GM23338 (cell line): ENCODE measurements at regions not wholly inside any gene's neighbourhood (a gene's known extent, or its start where the extent isn't known, plus 50 kb on each side); places are given as distances from the start of the nearest gene placed in this dataset.

Experiments
- ATAC-seq: fragments of 200-7000 bp; cut with Tn5 transposase; 3 replicates; pipeline ENCODE4 v1.9.1; 2020
- DNase-seq: peaks from one replicate; pipeline ENCODE4 v3.0.0-alpha.2; 2015; ENCODE audit warnings: low spot score
- H2AFZ ChIP-seq: fragments of 200-600 bp; sonication (generic); 2 replicates; pipeline ENCODE4 v1.8.0; 2016; ENCODE audit warnings: antibody characterized with exemption, mild to moderate bottlenecking, moderate library complexity
- H3F3A ChIP-seq: fragments of 200-600 bp; sonication (generic); replicated peaks from 2 replicates; pipeline ENCODE4 v1.8.0; 2017; ENCODE audit warnings: antibody characterized with exemption, mixed run types, low read depth
- H3K27ac ChIP-seq: fragments of 200-600 bp; sonication (generic); 2 replicates; pipeline ENCODE4 v1.6.1; 2016; ENCODE audit warnings: low read depth
- H3K27me3 ChIP-seq: fragments of 200-600 bp; sonication (generic); 2 replicates; pipeline ENCODE4 v1.8.0; 2016; ENCODE audit warnings: mild to moderate bottlenecking, mixed run types, moderate library complexity; ENCODE audit not compliant: insufficient read depth
- H3K36me3 ChIP-seq: fragments of 200-600 bp; sonication (generic); 2 replicates; pipeline ENCODE4 v1.8.0; 2016; ENCODE audit warnings: mild to moderate bottlenecking; ENCODE audit not compliant: insufficient read depth
- H3K4me1 ChIP-seq: fragments of 200-600 bp; sonication (generic); 2 replicates; pipeline ENCODE4 v1.8.0; 2016; ENCODE audit warnings: mild to moderate bottlenecking, moderate library complexity; ENCODE audit not compliant: insufficient read depth
- H3K4me2 ChIP-seq: fragments of 200-600 bp; sonication (generic); 2 replicates; pipeline ENCODE4 v1.7.1; 2017; ENCODE audit warnings: mixed run types
- H3K4me3 ChIP-seq: fragments of 200-600 bp; sonication (generic); 2 replicates; pipeline ENCODE4 v1.6.1; 2016; ENCODE audit warnings: mixed run types
- H3K79me2 ChIP-seq: fragments of 200-600 bp; sonication (generic); replicated peaks from 2 replicates; pipeline ENCODE4 v1.8.0; 2017; ENCODE audit warnings: mild to moderate bottlenecking; ENCODE audit not compliant: insufficient read depth
- H3K9me2 ChIP-seq: fragments of 200-600 bp; sonication (generic); 2 replicates; pipeline ENCODE4 v1.8.0; 2017; ENCODE audit not compliant: insufficient read depth
- H4K20me1 ChIP-seq: fragments of 200-600 bp; sonication (generic); replicated peaks from 2 replicates; pipeline ENCODE4 v1.8.0; 2017; ENCODE audit warnings: mild to moderate bottlenecking; ENCODE audit not compliant: insufficient read depth
- H3K27ac Mint-ChIP-seq: 2 replicates; pipeline ENCODE4 v1.8.0; 2020; ENCODE audit warnings: inconsistent platforms, mild to moderate bottlenecking, moderate library complexity, mixed read lengths
- H3K27me3 Mint-ChIP-seq: 3 replicates; pipeline ENCODE4 v1.8.0; 2022; ENCODE audit warnings: low read depth, mild to moderate bottlenecking, moderate library complexity, mixed read lengths, inconsistent platforms; ENCODE audit not compliant: insufficient read depth, poor library complexity
- H3K36me3 Mint-ChIP-seq: 3 replicates; pipeline ENCODE4 v1.8.0; 2021; ENCODE audit warnings: low read depth, mild to moderate bottlenecking, inconsistent platforms, moderate library complexity, mixed read lengths
- H3K4me1 Mint-ChIP-seq: 3 replicates; pipeline ENCODE4 v1.8.0; 2020; ENCODE audit warnings: mild to moderate bottlenecking, inconsistent platforms, mixed read lengths
- H3K4me3 Mint-ChIP-seq: 3 replicates; pipeline ENCODE4 v1.8.0; 2021; ENCODE audit warnings: moderate library complexity, mild to moderate bottlenecking, inconsistent platforms, mixed read lengths
- H3K9me3 Mint-ChIP-seq: 3 replicates; pipeline ENCODE4 v1.8.0; 2020; ENCODE audit warnings: moderate library complexity, mild to moderate bottlenecking, inconsistent platforms, mixed read lengths
- CREB1 ChIP-seq: fragments of 250-450 bp; sonication (Bioruptor Pico); IDR thresholded peaks from 2 replicates; pipeline ENCODE4 v1.5.0; 2020; ENCODE audit warnings: low read depth, mild to moderate bottlenecking, moderate library complexity
- CTCF ChIP-seq, 2 experiments: fragments of 200-600 bp in 1 of 2; sonication (generic) in 1 of 2; conservative IDR thresholded peaks; 2 replicates each; pipeline versions ENCODE4 v1.5.1 to v1.6.1; 2016 to 2017; ENCODE audit warnings: antibody characterized with exemption in 2 of 2, low read depth in 2 of 2, mild to moderate bottlenecking in 2 of 2, moderate library complexity in 1 of 2
- ETS1 ChIP-seq: IDR thresholded peaks from 2 replicates; pipeline ENCODE4 v1.6.1; 2016; ENCODE audit warnings: antibody characterized with exemption
- EZH2 ChIP-seq: fragments of 200-600 bp; sonication (generic); IDR thresholded peaks from one replicate; pipeline ENCODE4 v1.8.0; 2017; ENCODE audit warnings: antibody characterized with exemption, mild to moderate bottlenecking, low read depth; ENCODE audit not compliant: unreplicated experiment
- EZH2phosphoT487 ChIP-seq: fragments of 200-600 bp; sonication (generic); IDR thresholded peaks from one replicate; pipeline ENCODE4 v1.8.1; 2018; ENCODE audit warnings: antibody characterized with exemption; ENCODE audit not compliant: unreplicated experiment
- JUNB ChIP-seq: IDR thresholded peaks from one replicate; pipeline ENCODE4 v1.6.1; 2016; ENCODE audit warnings: antibody characterized with exemption; ENCODE audit not compliant: unreplicated experiment
- NANOG ChIP-seq: IDR thresholded peaks from 2 replicates; pipeline ENCODE4 v1.6.1; 2016; ENCODE audit warnings: antibody characterized with exemption, borderline replicate concordance
- POLR2AphosphoS5 ChIP-seq: IDR thresholded peaks from 2 replicates; pipeline ENCODE4 v1.6.1; 2016; ENCODE audit warnings: antibody characterized with exemption, low read depth
- REST ChIP-seq: IDR thresholded peaks from one replicate; pipeline ENCODE4 v1.6.1; 2018; ENCODE audit warnings: antibody characterized with exemption; ENCODE audit not compliant: unreplicated experiment
- STAT1 ChIP-seq: IDR thresholded peaks from one replicate; pipeline ENCODE4 v1.6.1; 2016; ENCODE audit warnings: antibody characterized with exemption; ENCODE audit not compliant: unreplicated experiment
- ZNF114 ChIP-seq: fragments of 250-450 bp; sonication (Bioruptor Pico); IDR thresholded peaks from 2 replicates; pipeline ENCODE4 v1.5.0; 2020; ENCODE audit warnings: mild to moderate bottlenecking, moderate library complexity
- ZNF331 ChIP-seq: fragments of 250-450 bp; sonication (Bioruptor Pico); IDR thresholded peaks from 2 replicates; pipeline ENCODE4 v1.5.0; 2020; ENCODE audit warnings: low read depth, mild to moderate bottlenecking, moderate library complexity
- ZNF462 ChIP-seq: fragments of 250-450 bp; sonication (Bioruptor Pico); IDR thresholded peaks from 2 replicates; pipeline ENCODE4 v1.5.0; 2020; ENCODE audit warnings: mild to moderate bottlenecking, moderate library complexity

DNA sequence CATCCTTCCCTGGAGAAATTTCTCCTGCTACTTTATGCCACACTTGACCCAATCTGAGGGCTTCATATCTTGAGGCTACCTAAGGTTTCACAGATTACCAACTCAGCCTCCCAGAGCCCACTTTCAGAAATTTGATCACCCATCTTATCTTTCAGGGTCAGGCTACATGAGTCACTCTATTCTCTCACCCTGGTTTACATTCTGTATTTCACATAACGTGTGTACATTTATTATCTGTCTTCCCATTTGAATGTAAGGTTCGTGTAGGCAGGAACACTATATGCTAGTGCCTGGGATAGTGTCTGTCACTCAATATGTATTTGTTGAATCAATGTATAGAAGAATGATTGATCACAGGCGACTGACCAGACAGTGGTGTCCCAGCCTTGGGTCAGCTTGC lies 124.8 kb downstream of the UBE2U start:
- ATAC-seq (no peak), DNase-seq (no peak)
- H3K27ac ChIP-seq: no peak overlapping the region
- Mint-ChIP-seq H3K4me1 (peaks cover 17% of the 10 kb centered on the region; the same call in 2 of the 3 replicates), H3K36me3 (no peaks in the 10 kb centered on the region), H3K27ac (no peak overlapping the region), H3K9me3 (no peaks in the 10 kb centered on the region), H3K27me3 (no peaks in the 10 kb centered on the region), H3K4me3 (no peak overlapping the region)
- H3K36me3 ChIP-seq: no peaks in the 10 kb centered on the region
- TF ChIP-seq ZNF462 (no peak), EZH2 (no peak), ZNF331 (CRISPR knock-in tag) (no peak), CTCF (conservative IDR thresholded peaks at IDR 0.05; ENCODE audit: low read depth in 2 of 2) (no peak), POLR2AphosphoS5 (no peak), JUNB (no peak), ZNF114 (no peak), NANOG (no peak), ETS1 (no peak), CREB1 (CRISPR knock-in tag) (no peak), EZH2phosphoT487 (no peak), STAT1 (no peak), REST (no peak)
- H3K27me3 ChIP-seq: no peaks in the 10 kb centered on the region
- no peaks in the 10 kb centered on the region for H3F3A ChIP-seq
- H3K4me1 ChIP-seq: peaks cover 6% of the 10 kb centered on the region
- no peak overlapping the region for H3K4me3 ChIP-seq
- H4K20me1 ChIP-seq: no peaks in the 10 kb centered on the region
- H2AFZ ChIP-seq: no peak overlapping the region
- H3K79me2 ChIP-seq: no peaks in the 10 kb centered on the region
- H3K9me2 ChIP-seq: peaks cover 6% of the 10 kb centered on the region; the same call in 1 of the 2 replicates
- H3K4me2 ChIP-seq: no peak overlapping the region
